ENCODE measurements at regions not wholly inside any gene's neighbourhood (a gene's known extent, or its start where the extent isn't known, plus 50 kb on each side); places are given as distances from the start of the nearest gene placed in this dataset.

DNA sequence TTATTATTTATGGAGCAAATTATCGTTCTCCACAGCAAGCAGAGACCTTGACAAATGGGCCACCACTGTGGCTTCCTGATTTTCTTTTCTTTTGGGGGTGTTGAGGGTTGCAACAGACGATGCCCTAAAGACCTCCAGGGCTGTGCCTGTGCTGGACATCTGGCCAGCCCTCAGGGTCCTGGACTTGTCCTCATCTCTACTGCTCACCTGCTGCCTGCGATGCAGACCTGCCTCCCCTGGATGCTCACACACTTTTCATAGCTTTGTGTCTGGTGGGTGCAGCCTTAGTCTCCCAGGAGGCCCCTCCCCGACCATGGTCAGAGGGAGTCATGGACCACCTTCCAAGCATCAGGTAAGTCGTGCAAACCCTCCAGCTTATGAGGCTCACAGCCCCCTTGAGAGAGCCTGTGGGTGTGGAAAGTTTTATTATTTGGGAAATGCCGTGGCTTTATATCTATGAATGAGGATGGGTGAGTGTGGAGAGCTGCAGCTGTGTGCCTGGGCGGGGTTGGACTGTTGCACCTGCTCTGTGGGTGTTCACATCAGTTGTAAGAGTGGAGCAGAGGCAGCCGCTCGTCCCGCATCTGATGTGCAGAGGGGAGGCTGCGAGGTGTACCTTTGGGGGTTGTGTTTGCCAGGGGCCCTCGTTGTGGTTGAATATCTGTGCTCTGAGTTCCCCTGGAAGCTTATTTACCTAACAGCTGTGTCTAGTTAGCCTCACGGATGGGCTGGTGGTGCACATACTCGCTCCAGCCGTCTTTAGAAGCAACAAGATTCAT, 126.3 kb upstream of the IRX4 start:
- Histone ChIP-seq H3K27me3 (ENCODE audit: control insufficient read depth, insufficient read depth) (no peaks in the 10 kb centered on the region), H3K9me3 (ENCODE audit: control insufficient read depth, low read length) (no peaks in the 10 kb centered on the region), H3K4me3 (ENCODE audit: low read length) (no peak overlapping the region), H3K27ac (ENCODE audit: low read length) (no peak overlapping the region), H3K4me1 (ENCODE audit: control insufficient read depth, insufficient read depth, low read length) (no peaks in the 10 kb centered on the region)
- 73% methylated on average over 15 of the region's 15 CpGs for WGBS
- intact Hi-C loops (cut with DNase I), result no loop called here
- DNase-seq (no peak), ATAC-seq (no peak)

DNA sequence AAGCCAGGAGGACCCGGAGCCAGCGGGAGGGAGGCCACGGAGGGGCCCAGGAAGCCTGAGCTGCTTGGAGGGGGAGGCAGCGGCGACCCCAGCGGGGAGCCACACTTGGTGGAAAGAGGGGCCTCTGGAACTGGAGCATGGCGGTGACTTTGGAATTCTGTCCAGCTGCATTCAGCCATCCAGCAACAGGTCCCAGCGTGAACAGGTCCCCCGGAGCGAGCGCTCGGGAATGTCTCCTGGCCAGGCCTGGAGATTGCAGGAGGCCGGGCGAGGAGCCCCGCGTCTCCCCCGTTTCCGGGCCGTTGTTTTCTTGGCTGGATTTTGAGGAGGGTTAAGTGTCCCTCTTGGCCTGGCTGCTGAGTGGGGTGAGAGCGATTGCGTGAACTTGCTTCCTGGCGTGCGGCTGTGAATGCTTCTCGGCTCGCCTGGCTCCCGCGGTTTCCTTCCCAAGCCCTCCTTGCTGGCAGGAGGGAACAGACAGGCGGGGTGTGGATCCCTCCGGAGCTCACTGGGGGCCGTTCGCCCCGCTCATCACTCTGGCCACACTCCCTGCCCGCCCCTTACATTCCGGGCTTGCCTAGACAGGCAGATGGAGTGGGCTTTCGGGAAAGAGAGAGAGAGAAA, 125.3 kb upstream of the IRX4 start:
- DNase-seq, result peak; percentile 68 to 87 (median 81)
- H3K4me1 ChIP-seq (ENCODE audit: control insufficient read depth, insufficient read depth, low read length), result no peaks in the 10 kb centered on the region
- intact Hi-C loops (cut with DNase I), result no loop called here
- H3K4me3 ChIP-seq (ENCODE audit: low read length), result peak overlapping the region; percentile 10
- H3K27ac ChIP-seq (ENCODE audit: low read length), result peak overlapping the region; percentile 7
- H3K9me3 ChIP-seq (ENCODE audit: control insufficient read depth, low read length), result no peaks in the 10 kb centered on the region
- 18% methylated on average over 35 of the region's 35 CpGs for WGBS
- peak; percentile 82 to 86 for ATAC-seq
- no peaks in the 10 kb centered on the region for H3K27me3 ChIP-seq (ENCODE audit: control insufficient read depth, insufficient read depth)

DNA sequence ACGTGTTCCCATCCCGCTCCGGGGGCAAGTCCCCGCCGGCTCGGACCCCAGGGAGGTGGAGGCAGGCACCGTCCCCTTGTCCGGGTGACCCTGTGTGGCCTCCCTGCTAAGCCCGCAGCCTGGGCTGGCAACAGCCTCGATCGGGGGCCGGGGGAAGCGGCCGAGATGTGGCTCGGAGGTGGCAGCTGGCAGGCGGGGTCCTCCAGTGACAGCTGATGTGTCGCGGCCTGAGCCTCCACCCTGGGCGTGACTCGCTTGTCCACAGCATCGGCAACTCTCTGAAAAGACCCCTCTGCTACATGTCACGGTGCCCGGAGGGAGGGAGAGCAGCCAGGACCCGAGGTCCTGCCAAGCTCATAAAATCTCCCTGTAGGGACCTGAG, 124.8 kb upstream of the IRX4 start:
- peak overlapping the region; percentile 7 for H3K27ac ChIP-seq (ENCODE audit: low read length)
- H3K4me1 ChIP-seq (ENCODE audit: control insufficient read depth, insufficient read depth, low read length), result no peaks in the 10 kb centered on the region
- 41% methylated on average over 24 of the region's 24 CpGs for WGBS
- DNase-seq (peak in 2 of 3 donors; percentile 27 to 67), ATAC-seq (peak; percentile 10 to 46)
- no peaks in the 10 kb centered on the region for H3K9me3 ChIP-seq (ENCODE audit: control insufficient read depth, low read length)
- intact Hi-C loops (cut with DNase I), result no loop called here
- no peak overlapping the region for H3K4me3 ChIP-seq (ENCODE audit: low read length)
- no peaks in the 10 kb centered on the region for H3K27me3 ChIP-seq (ENCODE audit: control insufficient read depth, insufficient read depth)

DNA sequence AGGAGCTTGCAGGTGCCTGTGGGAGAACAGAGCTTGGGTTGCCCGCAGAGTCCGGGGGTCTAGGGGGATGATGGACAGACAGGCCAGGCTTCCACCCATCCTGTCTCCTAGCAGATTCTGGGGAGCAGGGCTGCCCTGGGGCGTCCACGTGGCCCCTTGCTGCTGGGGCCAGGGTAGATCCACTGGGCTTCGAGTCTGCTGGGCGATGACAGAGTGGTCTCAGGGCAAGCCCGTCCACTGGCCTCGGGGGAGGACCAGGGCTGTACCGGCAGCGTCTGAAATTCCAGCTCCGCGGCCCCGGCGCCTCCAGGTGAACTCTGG, 124.2 kb upstream of the IRX4 start:
- no peak for DNase-seq
- WGBS, result 87% methylated on average over 14 of the region's 14 CpGs
- no peak for ATAC-seq
- Histone ChIP-seq H3K4me3 (ENCODE audit: low read length) (no peak overlapping the region), H3K27ac (ENCODE audit: low read length) (no peak overlapping the region), H3K27me3 (ENCODE audit: control insufficient read depth, insufficient read depth) (no peaks in the 10 kb centered on the region), H3K9me3 (ENCODE audit: control insufficient read depth, low read length) (no peaks in the 10 kb centered on the region), H3K4me1 (ENCODE audit: control insufficient read depth, insufficient read depth, low read length) (no peaks in the 10 kb centered on the region)
- intact Hi-C loops (cut with DNase I), result no loop called here

DNA sequence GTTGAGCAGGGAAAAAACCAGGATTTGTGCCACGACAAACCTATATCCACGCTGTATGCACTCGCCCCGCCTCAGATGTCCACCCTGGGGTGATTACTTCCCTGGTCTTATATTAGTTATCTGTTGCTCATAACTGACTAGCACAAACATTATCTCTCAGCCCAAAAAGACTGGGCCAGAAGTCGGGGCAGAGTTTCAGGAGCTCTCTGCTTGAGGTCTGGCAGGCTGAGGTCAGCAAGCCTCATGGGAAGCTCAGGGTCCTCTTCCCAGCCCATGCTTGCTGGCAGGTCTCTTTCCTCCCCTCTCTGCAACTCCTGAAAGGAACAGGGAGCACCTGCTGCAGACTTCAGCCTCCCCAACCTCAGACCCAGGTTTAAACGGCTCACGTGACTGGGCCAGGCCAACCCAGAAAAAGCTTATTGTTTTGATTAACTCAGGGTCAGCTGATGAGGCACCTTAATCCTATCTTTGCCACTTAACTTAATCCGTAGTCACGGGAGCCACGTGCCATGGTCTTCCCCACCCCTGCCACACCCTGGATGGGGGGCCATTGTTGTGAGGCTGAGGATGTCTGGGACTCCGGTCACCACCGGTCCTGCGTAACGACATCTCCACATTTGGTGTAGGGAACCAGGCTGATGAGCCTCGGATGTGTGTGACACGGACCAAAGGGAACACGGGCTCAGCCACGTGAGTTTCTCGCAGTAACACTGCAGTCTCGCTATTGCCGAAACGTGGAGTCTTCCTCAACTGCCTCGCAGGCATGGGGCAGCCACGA, 123.7 kb upstream of the IRX4 start:
- Histone ChIP-seq H3K9me3 (ENCODE audit: control insufficient read depth, low read length) (no peaks in the 10 kb centered on the region), H3K27me3 (ENCODE audit: control insufficient read depth, insufficient read depth) (no peaks in the 10 kb centered on the region), H3K4me1 (ENCODE audit: control insufficient read depth, insufficient read depth, low read length) (no peaks in the 10 kb centered on the region), H3K4me3 (ENCODE audit: low read length) (no peak overlapping the region), H3K27ac (ENCODE audit: low read length) (no peak overlapping the region)
- DNase-seq (no peak), ATAC-seq (no peak)
- WGBS, result 80% methylated on average over 24 of the region's 24 CpGs
- intact Hi-C loops (cut with DNase I), result no loop called here

DNA sequence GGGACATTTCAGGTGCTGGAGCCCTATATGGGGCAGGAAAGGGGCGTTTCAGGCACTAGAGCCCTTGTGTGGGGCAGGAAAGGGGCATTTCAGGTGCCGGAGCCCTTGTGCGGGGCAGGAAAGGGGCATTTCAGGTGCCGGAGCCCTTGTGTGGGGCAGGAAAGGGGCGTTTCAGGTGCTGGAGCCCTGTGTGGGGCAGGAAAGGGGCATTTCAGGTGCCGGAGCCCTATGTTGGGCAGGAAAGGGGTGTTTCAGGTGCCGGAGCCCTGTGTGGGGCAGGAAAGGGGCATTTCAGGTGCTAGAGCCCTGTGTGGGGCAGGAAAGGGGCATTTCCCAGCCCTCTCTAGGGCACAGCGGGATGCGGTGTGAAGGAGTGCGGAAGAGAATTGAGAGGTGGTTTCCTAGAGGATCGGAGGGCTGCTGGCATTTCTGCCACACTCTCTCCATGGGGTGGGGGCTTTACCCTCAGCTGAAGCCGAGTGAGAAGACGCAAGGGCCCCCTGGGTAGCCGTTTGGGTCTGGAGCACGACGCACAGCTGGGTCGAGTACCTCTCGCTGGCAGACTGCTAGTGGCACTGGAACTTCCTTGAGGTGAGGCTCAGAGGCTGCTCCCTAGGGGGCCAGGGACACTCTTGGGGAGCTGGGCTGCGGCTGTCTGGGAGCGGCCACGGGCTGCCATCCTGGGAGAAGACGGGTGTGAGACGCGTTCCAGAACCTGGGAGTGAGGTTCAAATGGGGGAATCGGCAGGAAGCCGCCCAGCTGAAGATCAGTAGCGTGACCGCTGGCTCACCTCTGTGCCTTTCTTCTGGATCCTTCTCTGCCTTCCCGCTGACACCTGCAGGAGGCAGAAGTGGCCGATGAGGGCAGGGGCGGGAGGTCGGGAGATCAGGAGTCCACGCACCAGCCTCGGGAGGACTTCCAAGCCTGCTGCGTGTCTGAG, 122.6 kb upstream of the IRX4 start:
- no peaks in the 10 kb centered on the region for H3K27me3 ChIP-seq (ENCODE audit: control insufficient read depth, insufficient read depth)
- DNase-seq, result no peak
- intact Hi-C loops (cut with DNase I), result no loop called here

DNA sequence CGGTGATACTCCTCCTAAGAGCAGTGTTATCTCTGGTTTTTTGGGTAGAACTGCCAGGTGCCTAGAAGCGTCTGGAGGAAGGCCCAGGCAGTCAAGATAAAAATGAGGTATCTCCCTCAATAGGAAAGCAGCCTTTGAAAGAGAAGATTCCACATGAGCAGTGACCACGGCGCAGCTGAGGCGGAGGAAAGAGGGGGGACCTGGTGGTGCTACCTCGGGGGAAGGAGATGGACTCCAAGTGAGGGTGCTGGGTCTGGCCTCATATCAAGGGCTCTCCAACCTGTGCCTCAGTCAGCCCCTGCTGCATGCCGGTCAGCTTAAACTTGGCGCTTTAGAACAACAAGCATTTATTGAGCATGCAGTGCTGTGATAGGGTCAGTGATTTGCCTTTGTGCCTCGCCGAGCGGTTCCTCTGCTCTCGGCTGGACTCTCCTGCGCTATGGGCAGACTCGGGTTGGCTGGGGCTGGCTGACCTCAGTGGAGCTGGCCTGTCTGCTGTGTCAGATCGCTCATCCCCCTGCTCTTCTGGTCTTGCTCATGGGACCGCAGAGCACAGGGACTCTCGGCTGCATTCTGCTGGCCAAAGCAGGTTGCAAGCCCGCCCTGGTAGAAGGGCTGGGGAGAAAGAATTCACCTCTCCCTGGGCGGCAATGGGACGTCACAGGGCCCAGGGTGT, 121.1 kb upstream of the IRX4 start:
- H3K9me3 ChIP-seq (ENCODE audit: control insufficient read depth, low read length), result no peaks in the 10 kb centered on the region
- intact Hi-C loops (cut with DNase I), result no loop called here
- no peaks in the 10 kb centered on the region for H3K27me3 ChIP-seq (ENCODE audit: control insufficient read depth, insufficient read depth)
- H3K27ac ChIP-seq (ENCODE audit: low read length), result no peak overlapping the region
- H3K4me3 ChIP-seq (ENCODE audit: low read length), result no peak overlapping the region
- no peak for DNase-seq
- WGBS, result 76% methylated on average over 20 of the region's 20 CpGs
- H3K4me1 ChIP-seq (ENCODE audit: control insufficient read depth, insufficient read depth, low read length), result no peaks in the 10 kb centered on the region
- no peak for ATAC-seq

More for the DNA sequence above, 122.6 kb upstream of the IRX4 start:
- WGBS, result 75% methylated on average over 35 of the region's 35 CpGs
- no peak overlapping the region for H3K27ac ChIP-seq (ENCODE audit: low read length)
- H3K4me3 ChIP-seq (ENCODE audit: low read length), result no peak overlapping the region
- no peak for ATAC-seq
- no peaks in the 10 kb centered on the region for H3K4me1 ChIP-seq (ENCODE audit: control insufficient read depth, insufficient read depth, low read length)
- no peaks in the 10 kb centered on the region for H3K9me3 ChIP-seq (ENCODE audit: control insufficient read depth, low read length)

DNA sequence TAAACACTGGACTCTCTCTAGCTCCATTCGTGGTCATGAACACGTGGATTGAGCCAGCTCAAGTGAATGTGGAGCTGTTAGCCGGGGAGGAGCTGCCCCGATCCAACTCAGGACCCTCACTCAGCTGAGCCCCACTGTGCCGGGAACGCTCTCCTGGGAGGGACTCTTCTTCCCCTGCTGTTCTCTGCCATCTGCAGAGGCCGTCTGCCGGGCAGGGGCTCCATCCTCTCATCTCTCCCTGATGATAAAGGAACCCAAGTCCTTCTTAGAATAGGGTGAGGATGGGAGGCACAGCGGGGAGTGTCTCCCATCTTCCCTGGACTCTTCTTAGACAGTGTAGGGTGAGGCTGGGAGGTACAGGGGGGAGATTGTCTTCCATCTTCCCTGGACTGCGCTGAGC, 120.5 kb upstream of the IRX4 start:
- ATAC-seq, result no peak
- Histone ChIP-seq H3K4me3 (ENCODE audit: low read length) (no peak overlapping the region), H3K4me1 (ENCODE audit: control insufficient read depth, insufficient read depth, low read length) (no peaks in the 10 kb centered on the region), H3K9me3 (ENCODE audit: control insufficient read depth, low read length) (peaks cover 2% of the 10 kb centered on the region), H3K27ac (ENCODE audit: low read length) (no peak overlapping the region), H3K27me3 (ENCODE audit: control insufficient read depth, insufficient read depth) (no peaks in the 10 kb centered on the region)
- intact Hi-C loops (cut with DNase I), result no loop called here
- DNase-seq, result no peak
- WGBS, result 82% methylated on average over 10 of the region's 10 CpGs

DNA sequence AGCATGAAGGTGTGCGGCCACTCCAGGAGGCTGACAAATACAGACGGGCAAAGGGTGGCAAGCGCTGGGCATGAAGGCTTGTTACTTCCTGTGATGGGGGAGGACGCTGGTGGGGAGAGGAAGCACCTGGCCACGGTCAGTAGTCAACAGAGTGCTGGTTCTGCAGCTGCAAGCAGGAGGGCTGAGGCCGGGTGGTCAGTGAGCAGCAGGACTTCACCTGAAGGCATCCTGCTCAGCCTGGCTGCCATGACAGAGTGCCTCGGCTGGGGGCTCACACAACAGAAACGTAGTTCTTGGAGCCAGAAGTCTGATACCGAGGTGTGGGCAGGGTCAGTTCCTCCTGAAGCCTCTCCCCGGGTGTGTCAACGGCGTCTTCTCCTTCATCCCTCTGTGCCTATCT, 118.6 kb upstream of the IRX4 start:
- Histone ChIP-seq H3K4me1 (ENCODE audit: control insufficient read depth, insufficient read depth, low read length) (no peaks in the 10 kb centered on the region), H3K4me3 (ENCODE audit: low read length) (no peak overlapping the region), H3K9me3 (ENCODE audit: control insufficient read depth, low read length) (peaks cover 2% of the 10 kb centered on the region), H3K27ac (ENCODE audit: low read length) (no peak overlapping the region), H3K27me3 (ENCODE audit: control insufficient read depth, insufficient read depth) (no peaks in the 10 kb centered on the region)
- no peak for DNase-seq
- intact Hi-C loops (cut with DNase I), result no loop called here
- no peak for ATAC-seq
- 61% methylated on average over 12 of the region's 12 CpGs for WGBS

DNA sequence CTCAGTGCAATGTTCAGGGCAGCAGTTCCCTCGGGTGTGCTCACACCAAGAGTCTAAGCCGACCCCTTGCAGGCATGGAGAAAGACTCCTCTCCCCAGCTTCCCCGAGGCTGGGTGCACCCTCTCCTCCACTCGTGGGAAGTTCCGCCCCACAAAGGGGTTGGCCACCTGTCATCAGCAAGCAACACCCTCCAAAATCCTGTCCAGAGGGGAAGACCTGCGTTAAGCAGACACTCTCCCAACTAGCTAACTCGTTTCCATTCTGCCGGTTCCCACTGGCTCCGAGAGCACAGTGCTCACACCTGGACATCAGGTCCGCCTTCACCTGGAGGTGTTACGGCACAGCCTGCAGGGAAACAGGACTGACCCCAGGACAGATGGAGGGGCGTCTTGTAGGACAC, 117.9 kb upstream of the IRX4 start:
- H3K27me3 ChIP-seq (ENCODE audit: control insufficient read depth, insufficient read depth), result no peaks in the 10 kb centered on the region

More for the DNA sequence above, 117.9 kb upstream of the IRX4 start:
- intact Hi-C loops (cut with DNase I), result no loop called here
- peaks cover 2% of the 10 kb centered on the region for H3K9me3 ChIP-seq (ENCODE audit: control insufficient read depth, low read length)
- no peak overlapping the region for H3K4me3 ChIP-seq (ENCODE audit: low read length)
- no peak for DNase-seq
- H3K27ac ChIP-seq (ENCODE audit: low read length), result no peak overlapping the region
- 71% methylated on average over 12 of the region's 12 CpGs for WGBS
- H3K4me1 ChIP-seq (ENCODE audit: control insufficient read depth, insufficient read depth, low read length), result no peaks in the 10 kb centered on the region
- ATAC-seq, result no peak

All from right cardiac atrium (tissue), 5 donors.